B cell (primary cell): ENCODE measurements at regions not wholly inside any gene's neighbourhood (a gene's known extent, or its start where the extent isn't known, plus 50 kb on each side); places are given as distances from the start of the nearest gene placed in this dataset.

Experiments
- ATAC-seq: fragments of 200-7000 bp; cut with Tn5 transposase; one replicate; pipeline ENCODE4 v1.10.0; 2021; ENCODE audit warnings: low read depth, mild to moderate bottlenecking, moderate number of reproducible peaks, moderate library complexity
- CTCF ChIA-PET: fragments of 350-600 bp; sonication (Branson Sonifier 250); formaldehyde crosslinking; loops from one replicate; lab custom pipeline; 2021; ENCODE audit warnings: antibody characterized with exemption, inconsistent platforms; lab: Charles Lee
- POLR2A ChIA-PET: fragments of 350-600 bp; sonication (Branson Sonifier 250); formaldehyde crosslinking; loops from one replicate; lab custom pipeline; 2021; ENCODE audit warnings: antibody characterized with exemption; lab: Charles Lee
- DNase-seq: peaks from one replicate; pipeline ENCODE4 v3.0.0; 2013
- H2AFZ ChIP-seq: 2 replicates; pipeline ENCODE4 v1.6.1; 2012; ENCODE audit warnings: mild to moderate bottlenecking, low read depth, low read length; ENCODE audit not compliant: insufficient read depth, poor library complexity, severe bottlenecking
- H3K27ac ChIP-seq, 2 donors: 1 replicate in 1 of 2; 2 replicates in 1 of 2; pipeline ENCODE4 v1.5.1; 2012 to 2013; ENCODE audit warnings: low read length in 2 of 2, mild to moderate bottlenecking in 2 of 2, moderate library complexity in 1 of 2
- H3K27me3 ChIP-seq, 4 experiments: fragments of 200-600 bp in 1 of 4; sonication (generic) in 1 of 4; replicated peaks in 1 of 4; 1 replicate in 2 of 4; 2 replicates in 2 of 4; pipeline versions ENCODE4 v1.6.1 to v1.7.0; 2013 to 2016; ENCODE audit warnings: low read length in 3 of 4, mild to moderate bottlenecking in 2 of 4, mixed read lengths in 1 of 4, moderate library complexity in 1 of 4; ENCODE audit not compliant: insufficient read depth in 4 of 4, control insufficient read depth in 3 of 4; ENCODE audit errors: control extremely low read depth in 1 of 4
- H3K36me3 ChIP-seq, 2 experiments: replicated peaks in 1 of 2; 1 replicate in 1 of 2; 2 replicates in 1 of 2; pipeline versions ENCODE4 v1.6.1 to v1.7.1; 2013; ENCODE audit warnings: low read length in 1 of 2; ENCODE audit not compliant: insufficient read depth in 2 of 2, control insufficient read depth in 1 of 2; ENCODE audit errors: control extremely low read depth in 1 of 2, extremely low read depth in 1 of 2
- H3K4me1 ChIP-seq, 2 donors: fragments of 200-600 bp in 1 of 2; sonication (generic) in 1 of 2; 1 replicate in 1 of 2; 2 replicates in 1 of 2; pipeline versions ENCODE4 v1.5.1 to v1.6.1; 2013 to 2017; ENCODE audit warnings: low read length in 2 of 2; ENCODE audit not compliant: control insufficient read depth in 2 of 2, insufficient read depth in 2 of 2
- H3K4me2 ChIP-seq: replicated peaks from 2 replicates; pipeline ENCODE3; 2012; ENCODE audit warnings: mild to moderate bottlenecking, low read depth, low read length; ENCODE audit not compliant: poor library complexity, severe bottlenecking
- H3K4me3 ChIP-seq, 5 experiments: fragments of 200-600 bp in 1 of 5; sonication (generic) in 1 of 5; 1 replicate in 3 of 5; 2 replicates in 2 of 5; pipeline versions ENCODE4 v1.5.1 to v1.7.0; 2011 to 2016; ENCODE audit warnings: low read length in 4 of 5, mild to moderate bottlenecking in 4 of 5, low read depth in 2 of 5, control low read depth in 1 of 5, moderate library complexity in 1 of 5; ENCODE audit not compliant: insufficient read depth in 1 of 5; ENCODE audit errors: control extremely low read depth in 1 of 5, extremely low read depth in 1 of 5
- H3K79me2 ChIP-seq: fragments of 200-600 bp; sonication (generic); one replicate; pipeline ENCODE4 v1.6.0; 2016; ENCODE audit warnings: low read length; ENCODE audit not compliant: control insufficient read depth, insufficient read depth
- H3K9ac ChIP-seq: fragments of 200-600 bp; sonication (generic); 2 replicates; pipeline ENCODE4 v1.6.1; 2017; ENCODE audit warnings: mild to moderate bottlenecking, low read length, moderate library complexity
- H3K9me3 ChIP-seq, 3 donors: one replicate each; pipeline versions ENCODE4 v1.6.1 to v1.7.1; 2013; ENCODE audit warnings: low read length in 2 of 3; ENCODE audit not compliant: control insufficient read depth in 2 of 3, insufficient read depth in 1 of 3; ENCODE audit errors: control extremely low read depth in 1 of 3
- H4K20me1 ChIP-seq: 2 replicates; pipeline ENCODE4 v1.6.0; 2012; ENCODE audit warnings: mild to moderate bottlenecking, low read length; ENCODE audit not compliant: insufficient read depth, control insufficient read depth, poor library complexity, severe bottlenecking
- H3K27ac Mint-ChIP-seq: one replicate; pipeline ENCODE4 v1.8.0; 2021; ENCODE audit warnings: mixed read lengths
- H3K27me3 Mint-ChIP-seq: one replicate; pipeline ENCODE4 v1.8.0; 2021; ENCODE audit warnings: mixed read lengths
- H3K4me1 Mint-ChIP-seq: one replicate; pipeline ENCODE4 v1.8.0; 2021; ENCODE audit warnings: mixed read lengths
- H3K4me3 Mint-ChIP-seq: one replicate; pipeline ENCODE4 v1.8.0; 2021; ENCODE audit warnings: mixed read lengths
- H3K9me3 Mint-ChIP-seq: one replicate; pipeline ENCODE4 v1.8.0; 2022; ENCODE audit warnings: mixed read lengths; ENCODE audit not compliant: insufficient read depth
- EZH2 ChIP-seq: IDR thresholded peaks from 2 replicates; pipeline ENCODE4 v1.6.1; 2012; ENCODE audit warnings: borderline replicate concordance, low read depth, mild to moderate bottlenecking, moderate library complexity, low read length; ENCODE audit not compliant: insufficient read depth, poor library complexity, severe bottlenecking
- WGBS: methylation state at CpG from one replicate; pipeline ENCODE4 v1.1.5; 2013; ENCODE audit warnings: missing lambda C conversion rate; ENCODE audit not compliant: insufficient coverage; 5-methylcytosine and 5-hydroxymethylcytosine counted together
- intact Hi-C: fragments of 100-400 bp; cut with micrococcal nuclease; formaldehyde crosslinking; loops from one replicate; pipeline ENCODE4 v1.10.0; 2022
- TF ChIP-seq, protein P1 (sequence below): fragments of 200-600 bp; IDR thresholded peaks from one replicate; pipeline ENCODE4 v1.8.0; 2022; ENCODE audit warnings: antibody characterized with exemption, mild to moderate bottlenecking

DNA sequence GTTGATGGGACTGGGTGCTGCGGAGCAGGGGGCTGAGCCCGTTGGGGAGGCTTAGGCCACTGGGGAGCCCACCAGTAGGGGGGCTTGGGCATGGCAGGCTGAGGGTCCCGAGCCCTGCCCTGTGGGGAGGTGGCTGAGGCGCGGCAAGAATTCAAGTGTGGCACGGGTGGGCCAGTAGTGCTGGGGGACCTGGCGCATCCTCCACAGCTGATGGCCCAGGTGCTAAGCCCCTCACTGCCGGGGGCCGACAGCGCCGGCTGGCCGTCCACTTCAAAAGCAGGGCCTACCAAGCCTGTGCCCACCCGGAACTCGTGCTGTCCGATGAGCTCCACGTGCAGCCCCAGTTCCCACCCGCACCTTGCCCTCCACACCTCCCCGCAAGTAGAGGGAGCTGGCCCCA is 917.5 kb downstream of the TAF11L14 start:
- H3K4me1 Mint-ChIP-seq: no peaks in the 10 kb centered on the region
- 91% methylated on average over 18 of the region's 18 CpGs for WGBS

DNA sequence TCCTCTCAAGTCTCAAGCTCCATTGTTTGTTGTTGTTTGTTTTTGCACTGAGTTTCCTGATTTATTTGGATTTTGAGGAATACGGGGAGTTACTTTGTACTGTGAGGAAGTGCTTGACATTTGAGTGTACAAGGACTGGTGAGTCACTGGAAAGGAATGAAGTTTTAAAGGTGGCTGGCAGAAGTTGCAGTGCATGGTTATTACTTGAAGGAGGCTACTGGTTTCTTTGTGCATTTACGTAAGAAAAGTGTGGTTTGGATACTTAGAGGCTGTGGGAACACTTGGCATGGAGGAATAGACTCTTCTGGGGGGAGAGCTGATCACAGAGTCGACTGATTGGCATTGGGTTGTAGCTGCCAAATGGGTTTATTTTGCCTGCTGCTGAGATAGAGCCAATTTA is 919.0 kb downstream of the TAF11L14 start:
- Histone ChIP-seq H3K4me2 (no peak overlapping the region), H3K79me2 (no peaks in the 10 kb centered on the region), H3K27ac (no peak overlapping the region), H2AFZ (no peak overlapping the region), H3K4me3 (no peak overlapping the region), H3K9ac (no peak overlapping the region), H3K9me3 (peaks cover 0 to 16% (median 5%) of the 10 kb centered on the region in 3 donors), H3K27me3 (no peaks in the 10 kb centered on the region), H4K20me1 (no peaks in the 10 kb centered on the region), H3K4me1 (no peaks in the 10 kb centered on the region), H3K36me3 (no peaks in the 10 kb centered on the region)
- 84% methylated on average over 3 of the region's 3 CpGs for WGBS
- Mint-ChIP-seq H3K27ac (no peak overlapping the region), H3K27me3 (no peaks in the 10 kb centered on the region), H3K9me3 (peaks cover 4% of the 10 kb centered on the region), H3K4me1 (no peaks in the 10 kb centered on the region), H3K4me3 (no peak overlapping the region)
- ChIA-PET POLR2A (no interaction called here), CTCF (no interaction called here)
- intact Hi-C loops: no loop called here
- DNase-seq: no peak
- ATAC-seq: no peak
- TF ChIP-seq, protein P1, sequence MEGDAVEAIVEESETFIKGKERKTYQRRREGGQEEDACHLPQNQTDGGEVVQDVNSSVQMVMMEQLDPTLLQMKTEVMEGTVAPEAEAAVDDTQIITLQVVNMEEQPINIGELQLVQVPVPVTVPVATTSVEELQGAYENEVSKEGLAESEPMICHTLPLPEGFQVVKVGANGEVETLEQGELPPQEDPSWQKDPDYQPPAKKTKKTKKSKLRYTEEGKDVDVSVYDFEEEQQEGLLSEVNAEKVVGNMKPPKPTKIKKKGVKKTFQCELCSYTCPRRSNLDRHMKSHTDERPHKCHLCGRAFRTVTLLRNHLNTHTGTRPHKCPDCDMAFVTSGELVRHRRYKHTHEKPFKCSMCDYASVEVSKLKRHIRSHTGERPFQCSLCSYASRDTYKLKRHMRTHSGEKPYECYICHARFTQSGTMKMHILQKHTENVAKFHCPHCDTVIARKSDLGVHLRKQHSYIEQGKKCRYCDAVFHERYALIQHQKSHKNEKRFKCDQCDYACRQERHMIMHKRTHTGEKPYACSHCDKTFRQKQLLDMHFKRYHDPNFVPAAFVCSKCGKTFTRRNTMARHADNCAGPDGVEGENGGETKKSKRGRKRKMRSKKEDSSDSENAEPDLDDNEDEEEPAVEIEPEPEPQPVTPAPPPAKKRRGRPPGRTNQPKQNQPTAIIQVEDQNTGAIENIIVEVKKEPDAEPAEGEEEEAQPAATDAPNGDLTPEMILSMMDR: no peak
- no peak for TF ChIP-seq EZH2

More for the DNA sequence above, 917.5 kb downstream of the TAF11L14 start:
- Histone ChIP-seq H3K4me3 (no peak overlapping the region), H3K27me3 (no peaks in the 10 kb centered on the region), H3K4me2 (no peak overlapping the region), H2AFZ (no peak overlapping the region), H4K20me1 (no peaks in the 10 kb centered on the region), H3K4me1 (no peaks in the 10 kb centered on the region), H3K27ac (no peak overlapping the region), H3K36me3 (no peaks in the 10 kb centered on the region), H3K9me3 (peaks cover 0 to 16% (median 5%) of the 10 kb centered on the region in 3 donors), H3K9ac (no peak overlapping the region), H3K79me2 (no peaks in the 10 kb centered on the region)
- ChIA-PET POLR2A (no interaction called here), CTCF (no interaction called here)
- Mint-ChIP-seq H3K27ac (no peak overlapping the region), H3K27me3 (no peaks in the 10 kb centered on the region), H3K9me3 (peaks cover 4% of the 10 kb centered on the region), H3K4me3 (no peak overlapping the region)
- TF ChIP-seq, protein P1: no peak
- TF ChIP-seq EZH2: no peak
- no peak for DNase-seq
- ATAC-seq: no peak
- intact Hi-C loops: no loop called here
